ENCODE measurements at regions not wholly inside any gene's neighbourhood (a gene's known extent, or its start where the extent isn't known, plus 50 kb on each side); places are given as distances from the start of the nearest gene placed in this dataset.

GRCh38 chr21:19275065-19275464 is 871.5 kb upstream of the TMPRSS15 start:
- CTCF ChIA-PET = no interaction called here
- peaks cover 4% of the 10 kb centered on the region; the same call in 1 of the 2 replicates for H3K9me3 ChIP-seq (ENCODE audit: control insufficient read depth, insufficient read depth, low read length)
- H3K4me3 ChIP-seq (ENCODE audit: low read depth, low read length) = no peak overlapping the region
- no peaks in the 10 kb centered on the region for H3K27me3 ChIP-seq (ENCODE audit: control insufficient read depth, insufficient read depth, low read length)
- no peak overlapping the region for H3K27ac ChIP-seq (ENCODE audit: low read depth, low read length)
- POLR2A ChIA-PET = no interaction called here
- DNase-seq (ENCODE audit: low read depth, low spot score) = no peak
- no peak for TF ChIP-seq CTCF (IDR thresholded peaks at IDR 0.05; ENCODE audit: low read depth, low read length)

DNA sequence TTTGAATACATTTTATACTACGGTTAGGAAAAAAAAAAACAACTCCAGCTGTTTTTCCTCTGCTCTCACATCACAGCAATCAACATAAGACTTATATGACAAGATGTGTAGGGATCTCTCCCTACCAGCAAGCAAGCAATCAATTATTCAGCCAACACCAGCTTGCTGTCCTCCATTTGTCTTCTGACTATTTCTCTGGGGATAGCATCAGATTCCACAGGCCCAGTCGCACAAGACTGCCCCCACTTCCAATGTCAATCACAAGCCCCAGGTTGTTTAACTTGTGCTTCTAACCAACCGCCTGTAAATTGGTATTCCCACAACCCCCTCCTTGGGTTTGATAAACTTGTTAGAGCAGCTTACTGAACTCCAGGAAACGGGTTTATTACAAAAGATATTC is 873.1 kb upstream of the TMPRSS15 start:
- H3K4me3 ChIP-seq (ENCODE audit: low read depth, low read length) = no peak overlapping the region
- peaks cover 4% of the 10 kb centered on the region; the same call in 1 of the 2 replicates for H3K9me3 ChIP-seq (ENCODE audit: control insufficient read depth, insufficient read depth, low read length)
- no peak for DNase-seq (ENCODE audit: low read depth, low spot score)
- TF ChIP-seq CTCF (IDR thresholded peaks at IDR 0.05; ENCODE audit: low read depth, low read length) = no peak
- ChIA-PET POLR2A (no interaction called here), CTCF (no interaction called here)
- H3K27me3 ChIP-seq (ENCODE audit: control insufficient read depth, insufficient read depth, low read length) = no peaks in the 10 kb centered on the region
- no peak overlapping the region for H3K27ac ChIP-seq (ENCODE audit: low read depth, low read length)

- no peak overlapping the region for H3K27ac ChIP-seq (ENCODE audit: low read depth, low read length)
- H3K4me3 ChIP-seq (ENCODE audit: low read depth, low read length) = no peak overlapping the region
- no peaks in the 10 kb centered on the region for H3K27me3 ChIP-seq (ENCODE audit: control insufficient read depth, insufficient read depth, low read length)
- ChIA-PET CTCF (no interaction called here), POLR2A (no interaction called here)
- H3K9me3 ChIP-seq (ENCODE audit: control insufficient read depth, insufficient read depth, low read length) = peaks cover 18% of the 10 kb centered on the region; the same call in 1 of the 2 replicates
- no peak for DNase-seq (ENCODE audit: low read depth, low spot score)
- no peak for TF ChIP-seq CTCF (IDR thresholded peaks at IDR 0.05; ENCODE audit: low read depth, low read length)
These were observed 883.3 kb upstream of the TMPRSS15 start for GRCh38 chr21:19286876-19287275.

- Histone ChIP-seq H3K4me3 (ENCODE audit: low read depth, low read length) (no peak overlapping the region), H3K27ac (ENCODE audit: low read depth, low read length) (no peak overlapping the region), H3K9me3 (ENCODE audit: control insufficient read depth, insufficient read depth, low read length) (peaks cover 7% of the 10 kb centered on the region; the same call in 1 of the 2 replicates), H3K27me3 (ENCODE audit: control insufficient read depth, insufficient read depth, low read length) (no peaks in the 10 kb centered on the region)
- CTCF ChIA-PET = no interaction called here
- TF ChIP-seq CTCF (IDR thresholded peaks at IDR 0.05; ENCODE audit: low read depth, low read length) = no peak
- POLR2A ChIA-PET = no interaction called here
- DNase-seq (ENCODE audit: low read depth, low spot score) = no peak
These were observed 886.7 kb upstream of the TMPRSS15 start for GRCh38 chr21:19290328-19290727.

DNA sequence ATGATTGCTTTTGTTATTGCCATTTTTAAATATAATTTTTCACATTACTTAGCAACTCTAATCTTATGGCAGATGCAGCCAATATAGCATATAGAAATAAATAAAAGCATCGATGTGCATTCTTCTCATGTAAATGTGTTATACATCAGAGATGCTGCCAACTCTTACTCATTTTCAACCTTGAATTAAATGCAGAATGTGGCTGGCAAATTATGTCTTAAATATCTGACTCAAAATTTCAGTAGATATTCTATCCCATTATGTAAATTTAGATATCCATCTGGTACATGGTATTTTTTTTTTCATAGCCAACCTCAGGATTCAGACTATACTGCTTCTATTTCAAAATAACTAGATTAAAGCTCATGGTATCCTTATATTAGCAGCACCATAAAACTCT is 916.7 kb upstream of the TMPRSS15 start:
- H3K9me3 ChIP-seq (ENCODE audit: control insufficient read depth, insufficient read depth, low read length) = peaks cover 7% of the 10 kb centered on the region
- ChIA-PET CTCF (no interaction called here), POLR2A (no interaction called here)
- no peak overlapping the region for H3K4me3 ChIP-seq (ENCODE audit: low read depth, low read length)
- H3K27ac ChIP-seq (ENCODE audit: low read depth, low read length) = no peak overlapping the region
- no peak for TF ChIP-seq CTCF (IDR thresholded peaks at IDR 0.05; ENCODE audit: low read depth, low read length)
- H3K27me3 ChIP-seq (ENCODE audit: control insufficient read depth, insufficient read depth, low read length) = no peaks in the 10 kb centered on the region
- DNase-seq (ENCODE audit: low read depth, low spot score) = no peak

Data from AG04450 (cell line).